C4-2B (cell line): ENCODE measurements at regions not wholly inside any gene's neighbourhood (a gene's known extent, or its start where the extent isn't known, plus 50 kb on each side); places are given as distances from the start of the nearest gene placed in this dataset.
"Not testable (repeated sequence)": the region's sequence is repeated elsewhere in the genome, so short reads cannot be mapped to it uniquely, and the experiment has no call there.

Source experiments
- H3K27ac ChIP-seq: fragments of 450-650 bp; 2 replicates; pipeline ENCODE4 v1.5.1; 2017
- ZFX ChIP-seq: fragments of 450-650 bp; IDR thresholded peaks from 2 replicates; pipeline ENCODE4 v1.6.1; 2017
- TF ChIP-seq, protein P1 (sequence below): fragments of 450-650 bp; conservative IDR thresholded peaks from 2 replicates; pipeline ENCODE4 v1.5.1; 2017; ENCODE audit warnings: mild to moderate bottlenecking

GRCh38 chr1:189217646-189218045, 1260.0 kb downstream of the BRINP3 start:
- no peak for TF ChIP-seq ZFX
- TF ChIP-seq, protein P1, sequence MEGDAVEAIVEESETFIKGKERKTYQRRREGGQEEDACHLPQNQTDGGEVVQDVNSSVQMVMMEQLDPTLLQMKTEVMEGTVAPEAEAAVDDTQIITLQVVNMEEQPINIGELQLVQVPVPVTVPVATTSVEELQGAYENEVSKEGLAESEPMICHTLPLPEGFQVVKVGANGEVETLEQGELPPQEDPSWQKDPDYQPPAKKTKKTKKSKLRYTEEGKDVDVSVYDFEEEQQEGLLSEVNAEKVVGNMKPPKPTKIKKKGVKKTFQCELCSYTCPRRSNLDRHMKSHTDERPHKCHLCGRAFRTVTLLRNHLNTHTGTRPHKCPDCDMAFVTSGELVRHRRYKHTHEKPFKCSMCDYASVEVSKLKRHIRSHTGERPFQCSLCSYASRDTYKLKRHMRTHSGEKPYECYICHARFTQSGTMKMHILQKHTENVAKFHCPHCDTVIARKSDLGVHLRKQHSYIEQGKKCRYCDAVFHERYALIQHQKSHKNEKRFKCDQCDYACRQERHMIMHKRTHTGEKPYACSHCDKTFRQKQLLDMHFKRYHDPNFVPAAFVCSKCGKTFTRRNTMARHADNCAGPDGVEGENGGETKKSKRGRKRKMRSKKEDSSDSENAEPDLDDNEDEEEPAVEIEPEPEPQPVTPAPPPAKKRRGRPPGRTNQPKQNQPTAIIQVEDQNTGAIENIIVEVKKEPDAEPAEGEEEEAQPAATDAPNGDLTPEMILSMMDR: no peak
- no peak overlapping the region for H3K27ac ChIP-seq

DNA sequence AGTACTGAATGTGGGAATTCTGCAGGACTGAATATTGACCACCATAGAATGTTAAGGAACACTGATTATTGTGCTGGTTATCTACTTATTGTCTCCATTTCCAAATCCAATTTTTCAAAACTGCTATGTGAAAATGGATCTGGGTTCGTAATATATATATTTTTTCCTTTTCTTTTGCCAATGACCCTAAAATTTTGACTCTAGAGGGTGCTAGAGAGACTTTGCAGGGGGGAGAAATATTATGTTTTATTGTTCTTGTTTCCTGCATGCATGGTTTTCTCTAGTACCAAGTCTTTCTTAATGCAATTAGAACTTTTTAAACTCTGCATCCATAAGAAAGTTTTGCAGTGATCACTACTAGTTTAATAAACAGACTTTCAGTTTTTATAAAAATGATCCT, 1256.9 kb downstream of the BRINP3 start:
- TF ChIP-seq, protein P1: peak; percentile 61
- no peak for TF ChIP-seq ZFX

DNA sequence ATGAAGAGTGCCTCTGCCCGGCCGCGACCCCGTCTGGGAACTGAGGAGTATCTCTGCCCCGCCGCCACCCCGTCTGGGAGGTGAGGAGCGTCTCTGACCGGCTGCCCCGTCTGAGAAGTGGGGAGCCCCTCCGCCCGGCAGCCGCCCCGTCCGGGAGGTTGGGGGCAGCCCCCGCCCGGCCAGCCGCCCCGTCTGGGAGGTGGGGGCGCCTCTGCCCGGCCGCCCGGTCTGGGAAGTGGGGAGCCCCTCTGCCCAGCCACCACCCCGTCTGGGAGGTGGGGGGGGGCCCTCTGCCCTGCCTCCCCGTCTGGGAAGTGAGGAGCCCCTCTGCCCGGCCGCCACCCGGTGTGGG, 1251.9 kb downstream of the BRINP3 start:
- not testable (repeated sequence) for H3K27ac ChIP-seq

More for the DNA sequence above, 1256.9 kb downstream of the BRINP3 start:
- H3K27ac ChIP-seq: no peak overlapping the region

GRCh38 chr1:189226779-189227178, 1250.9 kb downstream of the BRINP3 start:
- TF ChIP-seq ZFX: no peak
- no peak overlapping the region for H3K27ac ChIP-seq

DNA sequence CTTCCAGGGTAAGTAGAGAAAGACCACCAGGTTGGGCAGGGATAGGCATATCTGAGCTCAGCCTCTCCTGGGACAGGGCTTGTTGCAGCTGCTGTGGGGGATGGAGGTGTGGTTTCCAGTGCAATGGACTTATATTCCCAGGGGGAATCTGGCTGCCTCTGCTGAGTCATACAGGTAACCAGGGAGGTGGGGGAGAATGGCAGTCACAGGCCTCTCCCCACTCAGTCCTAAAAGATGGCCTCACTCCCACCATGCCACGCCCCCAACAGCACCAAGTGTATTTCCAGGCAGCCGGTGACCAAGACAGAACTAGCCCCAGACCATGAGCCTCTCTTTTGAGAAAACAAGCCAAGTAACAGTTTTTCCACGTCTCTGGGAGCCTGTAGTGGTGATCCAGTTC, 1240.7 kb downstream of the BRINP3 start:
- no peak overlapping the region for H3K27ac ChIP-seq
- TF ChIP-seq ZFX: no peak
- TF ChIP-seq, protein P1: no peak

GRCh38 chr1:189253601-189254350, 1223.9 kb downstream of the BRINP3 start:
- no peak for TF ChIP-seq ZFX
- TF ChIP-seq, protein P1: no peak
- H3K27ac ChIP-seq: no peak overlapping the region

DNA sequence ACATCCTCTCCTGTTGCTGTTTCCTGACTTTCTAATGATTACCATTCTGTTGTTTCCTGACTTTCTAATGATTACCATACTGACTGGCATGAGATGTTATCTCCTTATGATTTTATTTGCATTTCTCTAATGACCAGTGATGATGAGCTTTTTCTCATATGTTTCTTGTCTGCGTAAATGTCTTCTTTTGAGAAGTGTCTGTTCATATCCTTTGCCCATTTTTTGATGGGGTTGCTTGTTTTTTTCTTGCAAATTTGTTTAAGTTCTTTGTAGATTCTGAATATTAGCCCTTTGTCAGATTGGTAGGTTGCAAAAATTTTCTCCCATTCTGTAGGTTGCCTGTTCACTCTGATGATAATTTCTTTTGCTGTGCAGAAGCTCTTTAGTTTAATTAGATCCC, 1216.5 kb downstream of the BRINP3 start:
- not testable (repeated sequence) for H3K27ac ChIP-seq

GRCh38 chr1:189269011-189269410, 1208.7 kb downstream of the BRINP3 start:
- TF ChIP-seq ZFX: no peak
- TF ChIP-seq, protein P1: no peak
- no peak overlapping the region for H3K27ac ChIP-seq

- TF ChIP-seq ZFX: no peak
Measured at GRCh38 chr1:189274267-189274666, 1203.4 kb downstream of the BRINP3 start.

DNA sequence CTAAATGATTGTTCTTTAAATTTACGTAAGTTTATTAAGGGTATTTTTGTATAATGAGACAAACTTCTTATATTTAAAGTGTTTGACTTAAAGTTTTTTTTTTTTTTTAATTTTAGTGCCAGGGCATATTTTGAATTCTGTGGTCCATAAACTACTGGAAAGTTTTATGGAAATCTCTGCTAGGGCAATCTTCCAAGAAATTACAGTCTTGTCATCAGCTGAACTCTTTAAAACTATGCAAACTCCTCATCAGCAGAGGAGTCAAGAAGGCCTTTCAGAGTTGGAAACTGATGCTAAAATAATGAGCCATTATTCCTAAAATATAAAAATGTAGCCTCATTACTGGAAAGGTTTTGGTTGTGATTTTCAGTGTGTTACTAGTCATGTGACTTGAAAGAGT, 1201.9 kb downstream of the BRINP3 start:
- H3K27ac ChIP-seq: no peak overlapping the region
- TF ChIP-seq, protein P1: no peak
- TF ChIP-seq ZFX: no peak

More at GRCh38 chr1:189274267-189274666, 1203.4 kb downstream of the BRINP3 start:
- no peak overlapping the region for H3K27ac ChIP-seq
